GM12878 (cell line): ENCODE measurements at regions not wholly inside any gene's neighbourhood (a gene's known extent, or its start where the extent isn't known, plus 50 kb on each side); places are given as distances from the start of the nearest gene placed in this dataset.
"Not testable (repeated sequence)": the region's sequence is repeated elsewhere in the genome, so short reads cannot be mapped to it uniquely, and the experiment has no call there.

Experiments used
- ATAC-seq: fragments of 200-7000 bp; cut with Tn5 transposase; 3 replicates; pipeline ENCODE4 v1.9.1; 2020; ENCODE audit warnings: mild to moderate bottlenecking, moderate library complexity
- BruUV-seq: library from RNA; stranded (reverse); fragments of 400-500 nt; replicated peaks from 2 replicates; lab custom pipeline; 2021; lab: Mats Ljungman, UMichigan
- CTCF ChIA-PET: fragments of 300-600 bp; sonication (Branson Sonifier 250); formaldehyde crosslinking; extraction: SDS; loops from one replicate; lab custom pipeline; 2021; ENCODE audit warnings: inconsistent platforms; lab: Yijun Ruan, JAX
- POLR2A ChIA-PET: fragments of 350-600 bp; formaldehyde crosslinking; extraction: SDS; loops from one replicate; lab custom pipeline; 2021; ENCODE audit warnings: inconsistent platforms; lab: Charles Lee
- RAD21 ChIA-PET: fragments of 300-600 bp; sonication (Branson Sonifier 250); formaldehyde crosslinking; loops from one replicate; lab custom pipeline; 2023; ENCODE audit warnings: antibody characterized with exemption; ENCODE audit not compliant: unreplicated experiment; lab: Charles Lee
- SMC1A ChIA-PET: fragments of 300-600 bp; sonication (Branson Sonifier 250); formaldehyde crosslinking; loops from one replicate; lab custom pipeline; 2023; ENCODE audit not compliant: unreplicated experiment, uncharacterized antibody; lab: Charles Lee
- DNase-seq: peaks from one replicate; pipeline ENCODE4 v3.0.0-alpha.2; 2011; ENCODE audit warnings: low read depth, low spot score
- FAIRE-seq: peaks from 3 replicates; lab custom pipeline; 2011; peaks lifted over from hg19 to GRCh38; lab: Jason Lieb, UNC
- H2AFZ ChIP-seq: 2 replicates; pipeline ENCODE4 v1.6.0; 2011; ENCODE audit warnings: low read depth, low read length, control low read depth; ENCODE audit not compliant: control insufficient read depth
- H3K27ac ChIP-seq: 2 replicates; pipeline ENCODE4 v1.5.1; 2011; ENCODE audit warnings: control low read depth; ENCODE audit not compliant: control insufficient read depth, insufficient read depth
- H3K27me3 ChIP-seq, 2 experiments: replicated peaks in 1 of 2; 2 replicates each; pipeline versions ENCODE4 v1.6.0 to v1.6.1; 2011; ENCODE audit warnings: low read length in 1 of 2; ENCODE audit not compliant: control insufficient read depth in 2 of 2, insufficient read depth in 2 of 2
- H3K36me3 ChIP-seq, 2 experiments: 2 replicates each; pipeline ENCODE4 v1.5.1; 2011; ENCODE audit warnings: low read length in 1 of 2; ENCODE audit not compliant: control insufficient read depth in 2 of 2, insufficient read depth in 2 of 2
- H3K4me1 ChIP-seq: 2 replicates; pipeline ENCODE4 v1.6.1; 2011; ENCODE audit warnings: mild to moderate bottlenecking, low read length, moderate library complexity, mixed read lengths; ENCODE audit not compliant: control insufficient read depth, insufficient read depth
- H3K4me2 ChIP-seq: 2 replicates; pipeline ENCODE4 v1.6.0; 2011; ENCODE audit warnings: control low read depth; ENCODE audit not compliant: control insufficient read depth, insufficient read depth
- H3K4me3 ChIP-seq: fragments of 200-600 bp; sonication (generic); 2 replicates; pipeline ENCODE4 v1.5.1; 2016
- H3K79me2 ChIP-seq: 2 replicates; pipeline ENCODE4 v1.6.0; 2011; ENCODE audit warnings: low read length; ENCODE audit not compliant: control insufficient read depth, insufficient read depth
- H3K9ac ChIP-seq: 2 replicates; pipeline ENCODE4 v1.8.0; 2011; ENCODE audit warnings: low read length, control low read depth, mixed read lengths; ENCODE audit not compliant: control insufficient read depth, insufficient read depth
- H3K9me3 ChIP-seq: replicated peaks from 3 replicates; pipeline ENCODE4 v1.5.1; 2011; ENCODE audit warnings: mild to moderate bottlenecking, low read length; ENCODE audit not compliant: control insufficient read depth, insufficient read depth
- H4K20me1 ChIP-seq: 2 replicates; pipeline ENCODE4 v1.6.0; 2011; ENCODE audit not compliant: control insufficient read depth, insufficient read depth
- BRCA1 ChIP-seq: IDR thresholded peaks from 2 replicates; pipeline ENCODE4 v1.6.1; 2011; ENCODE audit warnings: low read depth, low read length, improper control_type of control experiment
- POU2F2 ChIP-seq: IDR thresholded peaks from 3 replicates; pipeline ENCODE4 v1.6.1; 2011; ENCODE audit warnings: low read depth, mild to moderate bottlenecking, low read length, borderline replicate concordance
- RAD21 ChIP-seq: IDR thresholded peaks from 2 replicates; pipeline ENCODE4 v1.6.1; 2011; ENCODE audit warnings: mild to moderate bottlenecking, low read depth, low read length, moderate library complexity; ENCODE audit not compliant: insufficient read depth
- SMAD5 ChIP-seq: IDR thresholded peaks from 2 replicates; pipeline ENCODE4 v1.6.1; 2016; ENCODE audit warnings: antibody characterized with exemption, low read depth
- TBL1XR1 ChIP-seq: IDR thresholded peaks from 2 replicates; pipeline ENCODE4 v1.6.1; 2012; ENCODE audit warnings: low read depth, low read length, improper control_type of control experiment
- ZSCAN29 ChIP-seq: fragments of 450-650 bp; IDR thresholded peaks from 2 replicates; pipeline ENCODE4 v1.6.1; 2017; ENCODE audit warnings: mild to moderate bottlenecking, moderate library complexity
- WGBS: methylation state at CpG from one replicate; pipeline ENCODE4 v1.1.6; 2016; ENCODE audit warnings: low lambda C conversion rate; ENCODE audit not compliant: insufficient replicate concordance, insufficient coverage; ENCODE audit errors: missing lambda C conversion rate; 5-methylcytosine and 5-hydroxymethylcytosine counted together
- in situ Hi-C: fragments of 300-500 bp; cut with MboI; formaldehyde crosslinking; loops from 9 replicates; pipeline ENCODE4 v1.14.3; 2018; ENCODE audit warnings: mixed read lengths
- intact Hi-C: fragments of 100-400 bp; cut with micrococcal nuclease; formaldehyde crosslinking; loops from one replicate; pipeline ENCODE4 v1.14.2; 2022; ENCODE audit not compliant: unreplicated experiment

- POLR2A ChIA-PET = no interaction called here
- no peak overlapping the region for H2AFZ ChIP-seq
- no peaks in the 10 kb centered on the region for H3K4me1 ChIP-seq
- H3K27ac ChIP-seq = no peak overlapping the region
- no peaks in the 10 kb centered on the region; the same call in 2 of the 3 replicates for H3K9me3 ChIP-seq
- CTCF ChIA-PET = no interaction called here
- H3K27me3 ChIP-seq = no peaks in the 10 kb centered on the region
- intact Hi-C loops = no loop called here
- no peaks in the 10 kb centered on the region for H3K36me3 ChIP-seq
- SMC1A ChIA-PET = no interaction called here
- no peak overlapping the region for H3K4me3 ChIP-seq
- no peak for DNase-seq
- H3K79me2 ChIP-seq = no peaks in the 10 kb centered on the region
- in situ Hi-C loops = no loop called here
- no peak overlapping the region for H3K4me2 ChIP-seq
- no peak for FAIRE-seq
- TF ChIP-seq ZSCAN29 = no peak
- TF ChIP-seq RAD21 = no peak
- no peak for TF ChIP-seq POU2F2
- no peak for TF ChIP-seq TBL1XR1
- no peak for TF ChIP-seq BRCA1
- no peak for TF ChIP-seq SMAD5
- RAD21 ChIA-PET = no interaction called here
- ATAC-seq = no peak
- H4K20me1 ChIP-seq = no peaks in the 10 kb centered on the region
- BruUV-seq = no TSS peak
- WGBS = 69% methylated on average over 3 of the region's 3 CpGs
- H3K9ac ChIP-seq = no peak overlapping the region
These were observed 212.5 kb upstream of the DDHD1 start for GRCh38 chr14:53365486-53366130.

GRCh38 chr14:53362916-53363315, 209.8 kb upstream of the DDHD1 start:
- intact Hi-C loops, in situ Hi-C loops, H3K27me3 ChIP-seq, RAD21 ChIA-PET, CTCF ChIA-PET, FAIRE-seq, H2AFZ ChIP-seq, H3K4me1 ChIP-seq, BruUV-seq, DNase-seq, H3K79me2 ChIP-seq, H3K9me3 ChIP-seq, H3K4me2 ChIP-seq, H3K4me3 ChIP-seq, H4K20me1 ChIP-seq, H3K9ac ChIP-seq, SMC1A ChIA-PET, H3K27ac ChIP-seq, POLR2A ChIA-PET, ATAC-seq, H3K36me3 ChIP-seq: not testable (repeated sequence)
- WGBS = 100% methylated on average over 2 of the region's 2 CpGs
